HG03521 (cell line): ENCODE measurements at regions not wholly inside any gene's neighbourhood (a gene's known extent, or its start where the extent isn't known, plus 50 kb on each side); places are given as distances from the start of the nearest gene placed in this dataset.
"Not testable (repeated sequence)": the region's sequence is repeated elsewhere in the genome, so short reads cannot be mapped to it uniquely, and the experiment has no call there.

Experiments
- ATAC-seq: cut with Tn5 transposase; IDR thresholded peaks from one replicate; pipeline ENCODE4 v1.9.1; 2021; ENCODE audit warnings: mild to moderate bottlenecking, moderate library complexity; ENCODE audit not compliant: unreplicated experiment

DNA sequence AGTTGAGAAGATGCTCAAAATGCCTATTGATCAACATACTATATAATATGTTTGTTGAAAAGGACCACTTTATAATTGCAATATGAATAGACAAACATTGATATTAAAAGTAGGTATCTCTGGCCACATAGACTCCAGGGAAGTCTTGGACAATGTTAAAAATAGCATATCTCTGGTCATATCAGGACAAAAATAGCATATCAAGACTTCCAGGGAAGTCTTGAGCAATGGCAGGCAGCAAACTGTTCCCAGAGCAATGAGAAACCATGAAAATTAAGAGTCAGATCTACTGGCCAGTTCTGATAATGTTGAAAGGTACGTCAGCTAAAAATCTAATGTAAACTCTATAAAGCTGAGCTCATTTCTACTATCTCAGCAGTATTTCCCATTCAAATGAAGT is 1130.3 kb upstream of the CITED2 start:
- no peak for ATAC-seq

DNA sequence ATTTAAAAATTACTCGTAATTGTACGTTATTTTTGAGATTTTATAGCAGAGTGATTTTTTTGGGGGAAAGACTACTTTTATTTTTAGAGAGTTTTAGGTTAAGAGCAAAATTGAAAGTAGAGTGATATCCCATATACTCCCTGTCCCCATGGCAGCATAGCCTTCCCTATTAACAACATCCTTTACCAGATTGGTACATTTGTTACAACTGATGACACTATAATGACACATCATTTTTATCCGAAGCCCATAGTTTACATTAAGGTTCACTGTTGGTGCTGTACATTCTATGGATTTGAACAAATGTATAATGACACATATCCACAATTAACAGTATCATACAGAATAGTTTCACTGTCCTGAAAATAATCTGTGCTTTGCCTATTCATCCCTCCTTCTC is 1126.4 kb upstream of the CITED2 start:
- ATAC-seq = no peak

GRCh38 chr6:140499607-140500006 is 1125.2 kb upstream of the CITED2 start:
- ATAC-seq = no peak

GRCh38 chr6:140494321-140495108 is 1120.1 kb upstream of the CITED2 start:
- no peak for ATAC-seq

- not testable (repeated sequence) for ATAC-seq
Measured at GRCh38 chr6:140493470-140493869, 1119.0 kb upstream of the CITED2 start.

DNA sequence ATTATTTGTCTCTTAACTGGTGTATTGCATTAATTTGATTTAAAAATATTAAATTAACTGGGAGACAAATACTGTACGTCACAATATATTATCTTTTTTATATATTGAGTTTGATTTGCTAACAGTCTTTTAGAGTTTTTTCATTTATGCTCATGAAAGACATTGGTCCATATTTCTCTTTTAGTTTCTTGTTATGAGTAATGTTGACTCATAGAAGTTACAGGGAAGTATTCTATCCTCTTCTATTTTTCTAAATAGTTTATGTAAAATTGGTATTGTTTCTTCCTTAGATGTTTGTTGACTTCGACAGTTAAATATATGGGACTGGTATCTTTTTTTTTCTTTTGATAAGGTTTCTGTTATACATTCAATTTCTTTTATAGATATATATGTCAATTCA is 1115.6 kb upstream of the CITED2 start:
- no peak for ATAC-seq

GRCh38 chr6:140487586-140487985 is 1113.1 kb upstream of the CITED2 start:
- no peak for ATAC-seq

- no peak for ATAC-seq
Measured at GRCh38 chr6:140486450-140487361, 1112.3 kb upstream of the CITED2 start.

DNA sequence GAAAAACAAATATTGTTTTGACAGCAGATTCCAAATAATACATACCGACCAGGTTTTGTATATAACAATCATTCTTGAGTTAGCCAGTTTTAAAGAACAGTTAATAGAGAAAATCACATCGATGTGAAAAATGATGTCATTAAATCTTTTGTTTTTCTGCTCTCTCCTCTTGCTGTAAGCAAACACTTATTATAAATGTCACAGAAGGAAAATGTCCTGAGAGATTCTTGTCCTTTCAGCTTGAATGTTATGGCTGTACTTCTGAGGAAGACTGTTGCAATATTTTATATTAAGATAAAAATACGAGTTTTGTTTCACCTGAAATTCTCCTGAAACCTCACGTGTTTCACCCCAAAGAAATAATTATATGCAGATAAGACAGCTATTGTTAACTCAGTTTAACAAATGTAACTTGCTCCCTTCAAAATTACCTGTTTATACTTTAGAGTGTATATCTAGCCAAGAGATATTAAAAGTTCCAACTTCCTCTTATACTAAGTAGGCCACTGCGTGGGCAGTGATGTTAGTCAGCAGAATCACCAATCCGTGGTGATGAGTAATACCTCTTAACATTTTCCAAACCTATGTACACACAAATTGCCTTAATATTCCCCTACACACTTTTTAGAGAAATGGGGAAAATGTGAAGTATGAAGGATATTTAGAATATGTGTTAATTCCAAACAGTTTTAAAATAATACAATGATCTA is 1111.4 kb upstream of the CITED2 start:
- ATAC-seq = no peak

GRCh38 chr6:140480852-140481251 is 1106.4 kb upstream of the CITED2 start:
- ATAC-seq = no peak

- ATAC-seq = no peak
Measured at GRCh38 chr6:140478631-140479030, 1104.2 kb upstream of the CITED2 start.

DNA sequence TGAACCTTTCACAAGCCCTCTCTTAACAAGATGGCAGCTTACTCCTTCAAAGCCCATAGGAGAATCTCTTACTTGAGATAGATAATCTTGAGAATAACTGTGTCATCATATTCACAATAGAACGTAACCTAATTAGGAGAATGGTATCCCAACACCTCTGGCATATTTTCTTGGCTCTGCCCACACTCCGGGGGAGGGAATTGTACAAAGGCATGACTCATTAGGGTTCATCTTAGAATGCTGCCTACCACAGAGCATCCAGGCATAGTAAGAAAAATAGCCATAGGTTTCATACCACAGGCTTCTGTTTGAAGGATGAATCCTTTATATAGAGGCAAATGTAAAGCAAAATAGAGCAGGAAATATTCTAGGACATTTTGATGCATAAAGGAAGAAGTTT is 1100.6 kb upstream of the CITED2 start:
- no peak for ATAC-seq

GRCh38 chr6:140464720-140465119 is 1090.3 kb upstream of the CITED2 start:
- ATAC-seq = no peak

GRCh38 chr6:140463312-140463710 is 1088.9 kb upstream of the CITED2 start:
- no peak for ATAC-seq

- ATAC-seq = no peak
Measured at GRCh38 chr6:140462453-140463311, 1088.2 kb upstream of the CITED2 start.

DNA sequence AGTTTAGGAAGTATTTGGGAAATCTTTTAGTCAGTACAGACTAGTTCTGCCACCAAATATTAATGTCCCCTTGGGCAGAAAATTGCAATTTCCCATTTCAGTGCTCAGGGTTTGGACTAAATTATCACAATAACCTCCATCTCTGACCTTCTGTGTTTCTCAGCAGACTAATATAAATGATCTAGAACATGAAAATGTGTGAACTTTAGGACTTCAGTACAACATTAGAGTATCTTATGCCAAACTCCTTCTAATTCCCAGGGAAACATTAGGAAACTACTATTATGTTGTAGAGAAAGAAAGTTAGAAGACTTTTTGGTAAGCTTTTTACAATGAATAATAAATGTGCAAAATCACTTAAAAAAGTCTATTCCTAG is 1087.6 kb upstream of the CITED2 start:
- no peak for ATAC-seq

DNA sequence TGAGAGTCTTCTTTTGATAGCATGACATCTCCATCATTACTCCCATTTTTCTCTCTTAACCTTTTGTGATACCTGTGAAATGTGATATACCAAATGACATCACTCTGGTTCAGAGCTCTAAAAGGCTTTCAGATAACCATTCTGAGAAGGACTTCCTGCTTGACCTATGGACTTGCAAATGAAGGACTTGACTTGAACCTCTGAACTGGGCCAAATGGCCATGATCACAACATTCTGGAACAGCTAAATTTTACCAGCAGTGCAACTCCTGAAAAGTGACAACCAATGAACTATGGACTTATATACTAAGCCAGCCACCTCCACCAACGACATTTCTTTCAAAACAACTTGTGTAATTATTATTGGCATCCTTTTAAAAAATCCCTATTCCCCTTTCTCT is 1085.8 kb upstream of the CITED2 start:
- ATAC-seq = no peak

GRCh38 chr6:140459209-140459608 is 1084.8 kb upstream of the CITED2 start:
- ATAC-seq = no peak

GRCh38 chr6:140446241-140446640 is 1071.8 kb upstream of the CITED2 start:
- no peak for ATAC-seq

GRCh38 chr6:140445474-140446004 is 1071.1 kb upstream of the CITED2 start:
- ATAC-seq = no peak
